A673 (cell line): ENCODE measurements at regions not wholly inside any gene's neighbourhood (a gene's known extent, or its start where the extent isn't known, plus 50 kb on each side); places are given as distances from the start of the nearest gene placed in this dataset.

Source experiments
- EZH2 ChIP-seq: fragments of 200-600 bp; sonication (generic); IDR thresholded peaks from 2 replicates; pipeline ENCODE4 v1.6.1; 2017; ENCODE audit warnings: borderline replicate concordance, low read depth, mild to moderate bottlenecking, mixed read lengths, antibody characterized with exemption, low read length; ENCODE audit not compliant: poor library complexity, severe bottlenecking
- TF ChIP-seq, protein P1 (sequence below): fragments of 300-800, 200-600 bp; sonication (generic); conservative IDR thresholded peaks from 2 replicates; pipeline ENCODE4 v1.5.1; 2017; ENCODE audit warnings: low read depth, mild to moderate bottlenecking, antibody characterized with exemption, low read length, moderate library complexity, mixed read lengths

DNA sequence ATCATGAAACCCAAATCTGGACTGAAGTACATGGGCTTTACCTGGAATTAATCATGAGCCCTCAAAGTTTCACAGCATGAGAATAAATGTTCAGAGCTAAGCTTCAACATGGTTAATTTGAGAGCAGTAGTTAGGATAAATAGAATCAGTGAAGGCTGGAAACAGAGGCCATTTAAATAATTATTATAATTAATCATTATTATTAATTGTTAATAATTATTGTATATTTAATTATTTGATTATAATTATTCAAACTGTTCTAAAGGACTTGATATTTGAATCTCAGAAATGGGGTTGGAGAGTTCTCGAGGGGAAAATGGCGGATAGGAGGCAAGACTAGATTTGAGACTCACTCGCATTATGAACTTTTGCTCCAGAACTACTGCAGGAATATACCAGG lies 119.6 kb upstream of the ITGA1 start:
- TF ChIP-seq, protein P1, sequence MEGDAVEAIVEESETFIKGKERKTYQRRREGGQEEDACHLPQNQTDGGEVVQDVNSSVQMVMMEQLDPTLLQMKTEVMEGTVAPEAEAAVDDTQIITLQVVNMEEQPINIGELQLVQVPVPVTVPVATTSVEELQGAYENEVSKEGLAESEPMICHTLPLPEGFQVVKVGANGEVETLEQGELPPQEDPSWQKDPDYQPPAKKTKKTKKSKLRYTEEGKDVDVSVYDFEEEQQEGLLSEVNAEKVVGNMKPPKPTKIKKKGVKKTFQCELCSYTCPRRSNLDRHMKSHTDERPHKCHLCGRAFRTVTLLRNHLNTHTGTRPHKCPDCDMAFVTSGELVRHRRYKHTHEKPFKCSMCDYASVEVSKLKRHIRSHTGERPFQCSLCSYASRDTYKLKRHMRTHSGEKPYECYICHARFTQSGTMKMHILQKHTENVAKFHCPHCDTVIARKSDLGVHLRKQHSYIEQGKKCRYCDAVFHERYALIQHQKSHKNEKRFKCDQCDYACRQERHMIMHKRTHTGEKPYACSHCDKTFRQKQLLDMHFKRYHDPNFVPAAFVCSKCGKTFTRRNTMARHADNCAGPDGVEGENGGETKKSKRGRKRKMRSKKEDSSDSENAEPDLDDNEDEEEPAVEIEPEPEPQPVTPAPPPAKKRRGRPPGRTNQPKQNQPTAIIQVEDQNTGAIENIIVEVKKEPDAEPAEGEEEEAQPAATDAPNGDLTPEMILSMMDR, result no peak
- TF ChIP-seq EZH2, result no peak
